H1 (cell line): ENCODE measurements at regions not wholly inside any gene's neighbourhood (a gene's known extent, or its start where the extent isn't known, plus 50 kb on each side); places are given as distances from the start of the nearest gene placed in this dataset.

ENCODE experiments used
- CTCF ChIA-PET: fragments of 300-600 bp; sonication (Branson Sonifier 250); formaldehyde crosslinking; loops from one replicate; lab custom pipeline; 2021; ENCODE audit not compliant: partially characterized antibody; lab: Charles Lee
- POLR2A ChIA-PET: fragments of 300-600 bp; sonication (Branson Sonifier 250); formaldehyde crosslinking; loops from one replicate; lab custom pipeline; 2021; ENCODE audit warnings: inconsistent platforms; ENCODE audit not compliant: partially characterized antibody; lab: Charles Lee
- DNase-seq, 2 experiments: peaks; one replicate each; pipeline versions ENCODE4 v3.0.0 to v3.0.0-alpha.2; 2010 to 2022; ENCODE audit warnings: low spot score in 2 of 2, low read depth in 1 of 2, mixed read lengths in 1 of 2
- FAIRE-seq: peaks from 2 replicates; lab custom pipeline; 2011; peaks lifted over from hg19 to GRCh38; lab: Jason Lieb, UNC
- H2AFZ ChIP-seq: 2 replicates; pipeline ENCODE4 v1.8.1; 2012; ENCODE audit warnings: low read length, inconsistent platforms
- H2AK5ac ChIP-seq: 2 replicates; pipeline ENCODE4 v1.6.1; 2013; ENCODE audit warnings: low read depth, low read length
- H2BK120ac ChIP-seq: replicated peaks from 2 replicates; pipeline ENCODE3; 2013; ENCODE audit warnings: low read depth, low read length, inconsistent platforms
- H2BK12ac ChIP-seq: 2 replicates; pipeline ENCODE4 v1.6.1; 2013; ENCODE audit warnings: low read depth, low read length
- H2BK15ac ChIP-seq: 2 replicates; pipeline ENCODE4 v1.6.1; 2013; ENCODE audit warnings: low read length
- H2BK20ac ChIP-seq: 2 replicates; pipeline ENCODE4 v1.6.1; 2013; ENCODE audit warnings: low read length
- H2BK5ac ChIP-seq: 2 replicates; pipeline ENCODE4 v1.6.1; 2013; ENCODE audit warnings: low read depth, low read length
- H3K14ac ChIP-seq: 2 replicates; pipeline ENCODE4 v1.6.1; 2013; ENCODE audit warnings: inconsistent platforms; ENCODE audit not compliant: insufficient read length
- H3K18ac ChIP-seq: 2 replicates; pipeline ENCODE4 v1.6.1; 2013; ENCODE audit warnings: low read length; ENCODE audit errors: extremely low read depth
- H3K23ac ChIP-seq: 2 replicates; pipeline ENCODE4 v1.6.1; 2013; ENCODE audit warnings: inconsistent platforms; ENCODE audit not compliant: insufficient read length
- H3K23me2 ChIP-seq: 2 replicates; pipeline ENCODE4 v1.6.1; 2013; ENCODE audit warnings: low read depth, low read length
- H3K27ac ChIP-seq: 2 replicates; pipeline ENCODE4 v1.6.1; 2011; ENCODE audit warnings: low read depth, low read length, inconsistent platforms
- H3K27me3 ChIP-seq, 4 experiments: replicated peaks in 1 of 4; 1 replicate in 1 of 4; 2 replicates in 3 of 4; pipeline versions ENCODE4 v1.6.1 to v1.8.1; 2011 to 2013; ENCODE audit warnings: low read length in 3 of 4, mild to moderate bottlenecking in 3 of 4, inconsistent platforms in 2 of 4, mixed read lengths in 2 of 4, moderate library complexity in 1 of 4; ENCODE audit not compliant: control insufficient read depth in 3 of 4, insufficient read depth in 3 of 4; ENCODE audit errors: extremely low read depth in 1 of 4
- H3K36me3 ChIP-seq, 4 experiments: 2 replicates each; pipeline versions ENCODE4 v1.6.1 to v1.8.1; 2011 to 2013; ENCODE audit warnings: mild to moderate bottlenecking in 4 of 4, low read length in 3 of 4, moderate library complexity in 2 of 4, control low read depth in 1 of 4, inconsistent platforms in 1 of 4; ENCODE audit not compliant: insufficient read depth in 4 of 4, control insufficient read depth in 2 of 4
- H3K4ac ChIP-seq: replicated peaks from 2 replicates; pipeline ENCODE3; 2013; ENCODE audit warnings: low read length, low read depth, mixed read lengths, inconsistent platforms; ENCODE audit not compliant: insufficient read length
- H3K4me1 ChIP-seq, 4 experiments: replicated peaks in 1 of 4; 1 replicate in 1 of 4; 2 replicates in 3 of 4; pipeline versions ENCODE4 v1.6.1 to v1.8.1; 2011 to 2013; ENCODE audit warnings: low read length in 3 of 4, inconsistent platforms in 2 of 4, mixed read lengths in 1 of 4; ENCODE audit not compliant: insufficient read depth in 4 of 4, control insufficient read depth in 3 of 4
- H3K4me2 ChIP-seq, 2 experiments: 2 replicates each; pipeline versions ENCODE4 v1.6.1 to v1.8.1; 2011 to 2013; ENCODE audit warnings: low read depth in 2 of 2, low read length in 2 of 2, control low read depth in 1 of 2, inconsistent platforms in 1 of 2, mild to moderate bottlenecking in 1 of 2; ENCODE audit not compliant: insufficient read depth in 1 of 2
- H3K4me3 ChIP-seq, 4 experiments: fragments of 200-600, 300-600 bp in 1 of 4; sonication (generic), shearing (Covaris generic), sonication (Bioruptor Twin) in 1 of 4; 2 replicates each; pipeline versions ENCODE4 v1.5.1 to v1.8.1; 2011 to 2016; ENCODE audit warnings: low read length in 4 of 4, low read depth in 3 of 4, control low read depth in 2 of 4, inconsistent platforms in 2 of 4, mild to moderate bottlenecking in 2 of 4, mixed read lengths in 1 of 4, moderate library complexity in 1 of 4; ENCODE audit not compliant: insufficient read depth in 2 of 4; ENCODE audit errors: extremely low read depth in 1 of 4
- H3K56ac ChIP-seq: replicated peaks from 2 replicates; pipeline ENCODE3; 2013; ENCODE audit warnings: low read depth, mild to moderate bottlenecking, mixed read lengths, low read length, inconsistent platforms; ENCODE audit not compliant: insufficient read length
- H3K79me1 ChIP-seq: 2 replicates; pipeline ENCODE4 v1.6.1; 2013; ENCODE audit warnings: low read depth, low read length, control low read depth
- H3K79me2 ChIP-seq, 2 experiments: 2 replicates each; pipeline versions ENCODE4 v1.6.1 to v1.8.1; 2012 to 2013; ENCODE audit warnings: low read length in 2 of 2, mild to moderate bottlenecking in 2 of 2, inconsistent platforms in 1 of 2; ENCODE audit not compliant: insufficient read depth in 2 of 2, control insufficient read depth in 1 of 2
- H3K9ac ChIP-seq, 4 experiments: replicated peaks in 1 of 4; 1 replicate in 1 of 4; 2 replicates in 3 of 4; pipeline versions ENCODE4 v1.6.1 to v1.8.1; 2011 to 2013; ENCODE audit warnings: low read depth in 3 of 4, low read length in 3 of 4, control low read depth in 2 of 4, mild to moderate bottlenecking in 2 of 4, moderate library complexity in 2 of 4, inconsistent platforms in 1 of 4; ENCODE audit errors: extremely low read depth in 1 of 4
- H3K9me3 ChIP-seq, 2 experiments: 2 replicates each; pipeline versions ENCODE4 v1.6.1 to v1.8.1; 2012 to 2013; ENCODE audit warnings: mild to moderate bottlenecking in 2 of 2, moderate library complexity in 2 of 2, control low read depth in 1 of 2, inconsistent platforms in 1 of 2, low read depth in 1 of 2, low read length in 1 of 2, mixed read lengths in 1 of 2; ENCODE audit not compliant: insufficient read depth in 2 of 2
- H4K20me1 ChIP-seq, 2 experiments: replicated peaks in 1 of 2; 2 replicates each; pipeline versions ENCODE3 to v1.8.1; 2011 to 2013; ENCODE audit warnings: inconsistent platforms in 2 of 2, low read length in 2 of 2, mild to moderate bottlenecking in 1 of 2; ENCODE audit not compliant: insufficient read depth in 2 of 2, control insufficient read depth in 1 of 2
- H4K5ac ChIP-seq: 2 replicates; pipeline ENCODE4 v1.6.1; 2013; ENCODE audit warnings: low read length, low read depth, mixed read lengths, inconsistent platforms; ENCODE audit not compliant: insufficient read length
- H4K8ac ChIP-seq: 2 replicates; pipeline ENCODE4 v1.8.0; 2013; ENCODE audit warnings: mild to moderate bottlenecking, moderate library complexity, low read length, inconsistent platforms; ENCODE audit not compliant: insufficient read depth; ENCODE audit errors: extremely low read depth
- H4K91ac ChIP-seq: replicated peaks from 2 replicates; pipeline ENCODE3; 2013; ENCODE audit warnings: low read length, mixed read lengths, inconsistent platforms; ENCODE audit not compliant: insufficient read length
- SIRT6 ChIP-seq: IDR thresholded peaks from one replicate; pipeline ENCODE4 v1.7.1; 2012; ENCODE audit warnings: low read length, inconsistent platforms
- WGBS, 2 experiments: shearing (Covaris generic) in 1 of 2; methylation state at CpG; one replicate each; pipeline versions ENCODE4 v1.1.6 to v1.1.7; 2013 to 2015; ENCODE audit warnings: low lambda C conversion rate in 2 of 2, mixed read lengths in 2 of 2, inconsistent platforms in 1 of 2, low coverage in 1 of 2, missing lambda C conversion rate in 1 of 2; ENCODE audit not compliant: insufficient replicate concordance in 2 of 2, insufficient coverage in 1 of 2, insufficient read length in 1 of 2; ENCODE audit errors: extremely low coverage in 1 of 2, missing lambda C conversion rate in 1 of 2; 5-methylcytosine and 5-hydroxymethylcytosine counted together

GRCh38 chr9:107989544-107989943 is 500.0 kb upstream of the KLF4 start:
- no peak overlapping the region for H2BK5ac ChIP-seq
- H3K18ac ChIP-seq, result no peak overlapping the region
- no peak overlapping the region for H3K14ac ChIP-seq
- no peak overlapping the region for H2AFZ ChIP-seq
- H3K23ac ChIP-seq, result no peak overlapping the region
- no peak for TF ChIP-seq SIRT6
- H3K23me2 ChIP-seq, result no peaks in the 10 kb centered on the region
- CTCF ChIA-PET, result no interaction called here
- no peaks in the 10 kb centered on the region for H3K79me2 ChIP-seq
- 88% methylated on average over 2 of the region's 2 CpGs; no CpG with 5 or more reads in 1 of the 2 experiments for WGBS, 2 experiments
- H3K4me2 ChIP-seq, result no peak overlapping the region
- no peak overlapping the region for H2BK15ac ChIP-seq
- FAIRE-seq (no peak), DNase-seq (no peak)
- H3K9ac ChIP-seq, result no peak overlapping the region
- H4K8ac ChIP-seq, result no peak overlapping the region
- H3K9me3 ChIP-seq, result no peaks in the 10 kb centered on the region
- no peaks in the 10 kb centered on the region for H4K20me1 ChIP-seq
- H3K4me3 ChIP-seq, result no peak overlapping the region
- H3K27ac ChIP-seq, result no peak overlapping the region
- no peak overlapping the region for H4K5ac ChIP-seq
- no peak overlapping the region for H2AK5ac ChIP-seq
- no peaks in the 10 kb centered on the region for H3K79me1 ChIP-seq
- POLR2A ChIA-PET, result no interaction called here
- H2BK120ac ChIP-seq, result no peak overlapping the region
- no peaks in the 10 kb centered on the region for H3K36me3 ChIP-seq
- H3K4ac ChIP-seq, result no peak overlapping the region
- H3K4me1 ChIP-seq, result no peaks in the 10 kb centered on the region
- H2BK20ac ChIP-seq, result no peak overlapping the region
- no peak overlapping the region for H3K56ac ChIP-seq
- H2BK12ac ChIP-seq, result no peak overlapping the region
- no peak overlapping the region for H4K91ac ChIP-seq
- H3K27me3 ChIP-seq, result no peaks in the 10 kb centered on the region
